ENCODE measurements at regions not wholly inside any gene's neighbourhood (a gene's known extent, or its start where the extent isn't known, plus 50 kb on each side); places are given as distances from the start of the nearest gene placed in this dataset.

DNA sequence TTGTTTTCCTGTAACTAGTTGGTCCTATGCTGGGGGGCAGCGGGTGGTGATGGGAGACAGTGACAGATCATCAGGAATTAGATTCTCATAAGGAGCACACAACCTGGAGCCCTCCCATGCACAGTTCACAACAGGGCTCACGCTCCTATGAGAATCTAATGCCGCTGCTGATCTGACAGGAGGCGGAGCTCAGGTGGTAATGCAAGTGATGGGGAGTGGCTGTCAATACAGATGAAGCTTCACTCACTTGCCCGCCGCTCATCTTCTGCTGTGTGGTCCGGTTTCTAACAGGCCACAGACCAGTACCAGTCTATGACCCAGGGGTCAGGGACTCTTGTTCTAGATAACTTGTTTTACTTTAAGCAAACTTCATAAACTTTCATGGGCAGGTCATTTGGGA lies 205.3 kb upstream of the SLC14A2 start:
- Histone ChIP-seq H3K27ac (no peak overlapping the region), H3K4me1 (no peaks in the 10 kb centered on the region), H3K9me3 (no peaks in the 10 kb centered on the region), H3K36me3 (no peaks in the 10 kb centered on the region), H3K4me3 (no peak overlapping the region), H3K27me3 (no peaks in the 10 kb centered on the region)
- intact Hi-C loops (cut with DNase I; ENCODE audit: low total_unique reads), result no loop called here
- DNase-seq, result no peak
- TF ChIP-seq, protein P1, sequence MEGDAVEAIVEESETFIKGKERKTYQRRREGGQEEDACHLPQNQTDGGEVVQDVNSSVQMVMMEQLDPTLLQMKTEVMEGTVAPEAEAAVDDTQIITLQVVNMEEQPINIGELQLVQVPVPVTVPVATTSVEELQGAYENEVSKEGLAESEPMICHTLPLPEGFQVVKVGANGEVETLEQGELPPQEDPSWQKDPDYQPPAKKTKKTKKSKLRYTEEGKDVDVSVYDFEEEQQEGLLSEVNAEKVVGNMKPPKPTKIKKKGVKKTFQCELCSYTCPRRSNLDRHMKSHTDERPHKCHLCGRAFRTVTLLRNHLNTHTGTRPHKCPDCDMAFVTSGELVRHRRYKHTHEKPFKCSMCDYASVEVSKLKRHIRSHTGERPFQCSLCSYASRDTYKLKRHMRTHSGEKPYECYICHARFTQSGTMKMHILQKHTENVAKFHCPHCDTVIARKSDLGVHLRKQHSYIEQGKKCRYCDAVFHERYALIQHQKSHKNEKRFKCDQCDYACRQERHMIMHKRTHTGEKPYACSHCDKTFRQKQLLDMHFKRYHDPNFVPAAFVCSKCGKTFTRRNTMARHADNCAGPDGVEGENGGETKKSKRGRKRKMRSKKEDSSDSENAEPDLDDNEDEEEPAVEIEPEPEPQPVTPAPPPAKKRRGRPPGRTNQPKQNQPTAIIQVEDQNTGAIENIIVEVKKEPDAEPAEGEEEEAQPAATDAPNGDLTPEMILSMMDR (IDR thresholded peaks at IDR 0.05), result no peak
- TF ChIP-seq POLR2A (IDR thresholded peaks at IDR 0.05), result no peak

DNA sequence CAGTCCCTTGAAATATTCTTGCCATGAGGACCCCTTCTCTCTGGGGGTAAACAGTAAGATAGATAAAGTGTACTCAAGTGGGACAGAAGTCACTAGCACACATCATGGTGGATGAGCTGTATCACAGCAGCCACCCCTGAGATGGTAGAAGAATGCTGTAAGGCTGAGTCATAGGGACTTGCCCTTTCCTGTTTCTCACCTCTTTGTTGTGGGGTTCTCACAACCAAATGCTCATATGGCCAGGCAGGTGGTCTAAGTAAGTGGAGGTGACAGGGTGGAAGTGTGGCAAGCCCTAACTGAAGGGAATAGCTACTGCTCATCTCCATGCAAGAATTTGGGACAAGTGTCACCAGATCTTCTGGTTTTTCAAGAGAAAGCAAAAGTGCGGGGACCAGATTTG lies 202.7 kb upstream of the SLC14A2 start:
- DNase-seq, result no peak
- Histone ChIP-seq H3K36me3 (no peaks in the 10 kb centered on the region), H3K27ac (no peak overlapping the region), H3K4me3 (no peak overlapping the region), H3K4me1 (no peaks in the 10 kb centered on the region), H3K9me3 (no peaks in the 10 kb centered on the region), H3K27me3 (no peaks in the 10 kb centered on the region)
- intact Hi-C loops (cut with DNase I; ENCODE audit: low total_unique reads), result no loop called here
- TF ChIP-seq, protein P1 (IDR thresholded peaks at IDR 0.05), result no peak
- TF ChIP-seq POLR2A (IDR thresholded peaks at IDR 0.05), result no peak

DNA sequence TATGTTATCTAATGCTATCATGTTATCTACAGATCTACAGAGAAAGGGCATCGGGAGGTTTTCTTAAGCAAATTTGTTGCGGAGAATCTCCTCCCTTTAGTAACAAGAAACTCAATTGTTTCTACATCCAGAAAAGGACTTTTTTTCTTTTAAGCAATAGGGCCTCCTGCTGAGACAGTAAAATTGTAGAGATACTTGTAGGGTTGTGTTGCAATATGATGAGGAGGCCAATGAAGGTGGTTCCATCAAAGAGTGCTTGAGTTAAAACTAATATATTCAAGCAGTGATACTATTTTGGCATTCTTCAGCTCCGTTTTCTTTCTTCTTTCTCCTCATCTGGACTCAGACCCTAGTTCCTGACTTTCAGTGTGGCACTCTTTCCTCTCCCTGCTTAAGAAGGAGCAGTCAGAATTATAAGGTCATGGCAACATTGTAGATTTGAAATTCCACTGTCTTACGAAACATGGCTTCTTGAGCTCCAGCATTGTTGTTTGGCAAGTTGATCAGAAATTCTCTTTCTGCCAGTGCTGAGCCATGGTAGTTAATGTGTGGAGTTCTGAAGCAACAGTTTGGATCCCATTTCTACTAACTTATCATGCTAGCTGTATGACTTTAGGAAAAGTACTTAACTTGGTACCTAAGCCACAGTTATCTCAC lies 202.0 kb upstream of the SLC14A2 start:
- intact Hi-C loops (cut with DNase I; ENCODE audit: low total_unique reads), result no loop called here
- Histone ChIP-seq H3K27ac (no peak overlapping the region), H3K4me1 (no peaks in the 10 kb centered on the region), H3K9me3 (no peaks in the 10 kb centered on the region), H3K36me3 (no peaks in the 10 kb centered on the region), H3K4me3 (no peak overlapping the region), H3K27me3 (no peaks in the 10 kb centered on the region)
- TF ChIP-seq POLR2A (IDR thresholded peaks at IDR 0.05), result no peak
- TF ChIP-seq, protein P1 (IDR thresholded peaks at IDR 0.05), result no peak
- DNase-seq, result no peak

DNA sequence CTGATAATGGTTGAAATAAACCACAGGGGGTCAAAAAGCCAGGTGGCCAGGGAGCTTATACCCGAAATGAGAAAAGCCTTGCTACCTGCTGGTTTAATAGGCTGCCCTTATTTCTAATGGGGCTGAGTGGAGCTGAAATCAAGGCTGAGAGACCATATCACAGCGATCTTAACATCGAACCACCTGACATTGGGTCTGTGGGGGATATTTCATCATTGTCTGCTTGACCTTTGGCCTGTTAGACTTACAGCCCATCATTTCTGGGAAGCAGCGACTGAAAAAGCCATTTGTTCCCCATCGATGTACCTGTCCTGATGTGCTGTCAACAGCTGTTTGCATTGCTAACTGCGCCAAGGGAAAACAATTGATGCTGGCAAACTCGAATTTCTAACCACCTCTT lies 199.7 kb upstream of the SLC14A2 start:
- H3K9me3 ChIP-seq, result no peaks in the 10 kb centered on the region
- no peaks in the 10 kb centered on the region for H3K4me1 ChIP-seq
- no peak overlapping the region for H3K4me3 ChIP-seq
- TF ChIP-seq POLR2A (IDR thresholded peaks at IDR 0.05), result no peak
- TF ChIP-seq, protein P1 (IDR thresholded peaks at IDR 0.05), result no peak
- intact Hi-C loops (cut with DNase I; ENCODE audit: low total_unique reads), result no loop called here
- no peak for DNase-seq
- H3K27me3 ChIP-seq, result no peaks in the 10 kb centered on the region
- H3K36me3 ChIP-seq, result no peaks in the 10 kb centered on the region
- H3K27ac ChIP-seq, result peak overlapping the region in 1 of 2 donors; percentile 33

DNA sequence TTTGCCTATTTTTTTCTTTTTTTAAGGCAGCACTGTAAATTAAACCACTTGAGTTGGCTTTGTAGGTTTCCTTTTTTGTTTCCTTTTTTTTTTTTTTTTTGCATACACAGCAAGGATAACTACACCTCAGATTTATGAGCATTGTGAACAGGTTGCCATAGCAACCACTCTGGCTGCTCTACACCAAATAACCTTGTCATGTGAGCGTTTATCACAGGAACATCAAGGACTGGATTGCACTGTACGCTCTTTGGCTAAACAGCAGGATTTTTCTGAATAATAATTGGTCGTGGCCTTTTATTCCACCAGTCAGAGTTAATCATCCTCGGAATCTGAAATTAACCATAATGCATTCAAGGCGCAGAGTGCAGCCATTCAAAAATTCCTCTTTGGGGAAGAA lies 199.1 kb upstream of the SLC14A2 start:
- TF ChIP-seq POLR2A (IDR thresholded peaks at IDR 0.05), result no peak
- TF ChIP-seq, protein P1 (IDR thresholded peaks at IDR 0.05), result no peak
- Histone ChIP-seq H3K9me3 (no peaks in the 10 kb centered on the region), H3K4me1 (no peaks in the 10 kb centered on the region), H3K36me3 (no peaks in the 10 kb centered on the region), H3K4me3 (no peak overlapping the region), H3K27ac (peak overlapping the region in 1 of 2 donors; percentile 1), H3K27me3 (no peaks in the 10 kb centered on the region)
- intact Hi-C loops (cut with DNase I; ENCODE audit: low total_unique reads), result no loop called here
- peak; percentile 49 to 70 for DNase-seq
